ENCODE measurements at regions not wholly inside any gene's neighbourhood (a gene's known extent, or its start where the extent isn't known, plus 50 kb on each side); places are given as distances from the start of the nearest gene placed in this dataset.

DNA sequence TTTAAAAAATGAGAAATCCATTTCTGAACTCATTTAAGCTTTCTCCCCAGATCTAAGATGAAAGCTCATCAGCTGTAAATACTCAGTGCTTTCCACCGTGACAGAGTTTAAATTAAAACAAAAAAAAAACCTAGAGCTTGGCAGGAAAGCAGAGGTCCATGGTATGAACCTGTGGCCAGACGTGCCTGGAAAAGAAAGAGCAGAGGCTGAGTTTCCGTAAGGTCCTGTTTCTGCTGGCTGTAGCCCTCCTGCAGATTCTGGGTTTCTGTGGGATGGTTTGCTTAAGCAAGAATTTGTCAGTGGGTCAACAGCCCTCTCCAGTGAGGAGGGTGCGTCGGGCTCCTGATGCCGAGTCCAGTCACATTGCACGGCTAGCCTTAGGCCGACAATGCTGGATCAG lies 383.2 kb downstream of the SAMD5 start:
- H3K27ac Mint-ChIP-seq: no peak overlapping the region
- H3K4me3 Mint-ChIP-seq: no peak overlapping the region
- no peak for DNase-seq
- no peaks in the 10 kb centered on the region for H3K27me3 Mint-ChIP-seq
- H3K36me3 Mint-ChIP-seq: no peaks in the 10 kb centered on the region
- H3K4me1 Mint-ChIP-seq: no peaks in the 10 kb centered on the region
- peaks cover 3% of the 10 kb centered on the region for H3K9me3 Mint-ChIP-seq

DNA sequence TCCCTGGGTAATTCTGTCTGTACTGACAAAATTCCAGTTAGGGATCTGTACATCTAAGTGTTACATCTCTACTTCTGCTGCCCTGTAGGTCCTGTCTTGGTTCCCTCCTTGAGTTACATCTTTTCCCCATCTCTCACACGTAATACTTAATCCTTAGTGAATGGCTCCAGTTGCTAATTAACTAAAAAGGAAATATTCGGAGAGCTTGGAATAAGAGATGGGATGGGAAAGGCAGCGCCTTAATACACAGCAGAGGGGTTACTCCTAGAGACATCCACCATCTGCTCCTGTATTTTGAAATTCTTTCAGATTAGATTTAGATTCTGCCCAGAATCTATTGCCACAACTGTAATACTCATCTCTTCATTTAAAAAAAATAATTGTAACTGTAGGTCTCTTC lies 384.0 kb downstream of the SAMD5 start:
- no peaks in the 10 kb centered on the region for H3K4me1 Mint-ChIP-seq
- no peak for DNase-seq
- no peaks in the 10 kb centered on the region for H3K9me3 Mint-ChIP-seq
- H3K27ac Mint-ChIP-seq: no peak overlapping the region
- no peaks in the 10 kb centered on the region for H3K27me3 Mint-ChIP-seq
- H3K36me3 Mint-ChIP-seq: no peaks in the 10 kb centered on the region
- no peak overlapping the region for H3K4me3 Mint-ChIP-seq

DNA sequence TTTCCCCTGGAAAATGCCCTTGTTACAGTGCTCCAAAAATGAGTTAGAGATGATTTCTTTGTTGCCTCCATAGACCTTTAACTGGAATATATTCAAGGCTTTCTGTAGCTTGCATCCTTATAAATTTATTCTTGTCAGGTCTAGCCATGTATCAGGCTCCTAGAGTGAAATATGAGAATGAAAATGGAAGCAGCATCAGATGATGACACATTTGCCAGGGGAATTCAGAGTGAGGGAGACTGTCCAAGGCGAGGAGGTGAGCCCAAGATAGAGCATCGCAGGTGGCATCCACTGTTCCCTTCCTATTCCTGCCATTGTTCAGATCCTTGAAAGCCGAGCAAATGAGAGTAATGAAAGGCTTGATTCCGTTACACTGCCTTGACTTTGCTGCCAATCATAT lies 386.8 kb downstream of the SAMD5 start:
- H3K27me3 Mint-ChIP-seq: no peaks in the 10 kb centered on the region
- H3K4me1 Mint-ChIP-seq: no peaks in the 10 kb centered on the region
- no peaks in the 10 kb centered on the region for H3K9me3 Mint-ChIP-seq
- DNase-seq: no peak
- H3K4me3 Mint-ChIP-seq: no peak overlapping the region
- no peaks in the 10 kb centered on the region for H3K36me3 Mint-ChIP-seq
- no peak overlapping the region for H3K27ac Mint-ChIP-seq

DNA sequence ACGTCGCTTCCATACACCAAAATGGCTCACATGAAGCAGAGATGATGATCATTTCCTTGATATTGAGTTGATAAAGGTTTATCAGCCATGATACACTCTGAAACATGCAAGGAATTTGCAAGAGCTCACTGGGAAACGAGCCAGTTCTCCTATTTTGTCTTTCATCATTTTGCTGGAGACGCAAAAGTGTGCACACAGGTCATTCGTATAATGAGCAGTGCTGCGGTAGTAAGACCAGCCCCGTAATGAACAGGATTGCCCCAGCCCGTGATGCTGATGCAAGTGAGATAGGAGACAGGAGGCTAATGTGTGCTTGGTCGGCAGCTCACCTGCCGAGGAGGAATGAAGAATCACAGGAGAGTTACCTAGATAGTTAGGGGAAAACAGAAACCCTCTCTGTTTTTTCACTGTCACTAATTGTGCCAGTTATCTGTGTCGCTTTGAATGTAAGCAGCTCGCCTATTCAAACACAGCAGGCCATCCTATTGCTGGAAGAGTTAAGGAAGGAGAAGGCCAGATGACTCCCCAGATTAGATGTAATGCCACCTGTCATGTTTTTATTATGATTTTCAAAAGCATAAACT lies 391.8 kb downstream of the SAMD5 start:
- Mint-ChIP-seq H3K27me3 (no peaks in the 10 kb centered on the region), H3K27ac (no peak overlapping the region), H3K4me1 (no peaks in the 10 kb centered on the region), H3K9me3 (no peaks in the 10 kb centered on the region), H3K36me3 (no peaks in the 10 kb centered on the region), H3K4me3 (no peak overlapping the region)
- no peak for DNase-seq

DNA sequence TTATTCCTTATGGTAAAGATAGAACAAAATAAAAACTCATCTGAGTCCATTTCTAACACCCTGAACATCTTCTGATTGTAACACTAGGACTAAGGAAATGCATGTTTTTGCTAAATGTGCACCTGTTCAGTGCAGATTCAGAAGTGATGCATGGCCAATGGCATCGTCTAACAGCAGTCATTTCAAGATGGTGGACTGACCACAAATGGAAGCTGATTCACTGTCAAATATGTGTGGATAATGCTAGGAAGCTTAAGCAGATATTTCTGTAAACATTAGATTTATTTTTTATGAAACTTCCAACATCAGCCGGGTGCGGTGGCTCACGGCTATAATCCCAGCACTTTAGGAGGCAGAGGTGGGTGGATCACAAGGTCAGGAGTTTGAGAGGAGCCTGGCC lies 394.8 kb downstream of the SAMD5 start:
- Mint-ChIP-seq H3K36me3 (no peaks in the 10 kb centered on the region), H3K27ac (no peak overlapping the region), H3K9me3 (no peaks in the 10 kb centered on the region), H3K4me1 (no peaks in the 10 kb centered on the region), H3K4me3 (no peak overlapping the region), H3K27me3 (no peaks in the 10 kb centered on the region)
- no peak for DNase-seq

DNA sequence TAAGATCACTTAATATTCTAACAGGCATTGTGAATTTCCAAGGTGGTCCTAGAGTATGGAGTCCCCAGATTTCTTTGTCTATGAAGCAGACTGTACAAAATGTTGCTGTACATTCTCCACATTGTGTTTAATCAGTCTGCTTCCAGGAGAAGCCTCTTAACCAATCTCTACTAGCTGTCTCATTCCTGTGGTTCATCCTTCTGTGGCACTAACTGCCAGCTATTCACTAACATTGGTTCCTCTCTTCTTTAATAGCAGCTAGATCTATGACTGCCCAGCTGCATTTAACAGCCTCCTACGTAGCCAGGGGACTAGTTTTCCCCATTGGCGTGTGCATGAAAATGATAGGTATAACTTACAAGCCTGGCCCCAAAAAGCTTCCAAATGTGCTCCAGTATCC lies 395.4 kb downstream of the SAMD5 start:
- no peak overlapping the region for H3K4me3 Mint-ChIP-seq

DNA sequence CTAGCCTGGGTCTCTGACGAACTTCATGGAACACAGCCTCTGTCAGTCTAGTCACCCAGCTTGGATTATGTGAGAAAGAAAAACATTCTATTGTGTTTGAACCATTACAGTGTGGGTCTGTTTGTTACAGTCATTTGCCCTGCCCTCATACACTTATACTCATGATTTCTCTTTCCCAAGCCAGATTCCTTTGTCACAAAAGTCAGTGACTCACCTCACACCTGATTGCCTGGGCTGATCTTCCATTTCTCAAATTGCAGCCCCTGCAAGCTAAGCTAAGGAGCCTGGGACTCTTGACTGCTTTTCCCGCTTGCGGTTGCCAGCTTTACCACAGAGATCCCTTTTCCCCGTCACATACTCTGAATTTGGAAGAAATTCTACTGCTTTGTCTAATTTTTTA lies 395.9 kb downstream of the SAMD5 start:
- no peak for DNase-seq
- Mint-ChIP-seq H3K9me3 (no peaks in the 10 kb centered on the region), H3K27me3 (no peaks in the 10 kb centered on the region), H3K4me3 (no peak overlapping the region), H3K4me1 (no peaks in the 10 kb centered on the region), H3K36me3 (no peaks in the 10 kb centered on the region), H3K27ac (no peak overlapping the region)

More for the DNA sequence above, 395.4 kb downstream of the SAMD5 start:
- Mint-ChIP-seq H3K36me3 (no peaks in the 10 kb centered on the region), H3K27ac (no peak overlapping the region), H3K9me3 (no peaks in the 10 kb centered on the region), H3K4me1 (no peaks in the 10 kb centered on the region), H3K27me3 (no peaks in the 10 kb centered on the region)
- DNase-seq: no peak

DNA sequence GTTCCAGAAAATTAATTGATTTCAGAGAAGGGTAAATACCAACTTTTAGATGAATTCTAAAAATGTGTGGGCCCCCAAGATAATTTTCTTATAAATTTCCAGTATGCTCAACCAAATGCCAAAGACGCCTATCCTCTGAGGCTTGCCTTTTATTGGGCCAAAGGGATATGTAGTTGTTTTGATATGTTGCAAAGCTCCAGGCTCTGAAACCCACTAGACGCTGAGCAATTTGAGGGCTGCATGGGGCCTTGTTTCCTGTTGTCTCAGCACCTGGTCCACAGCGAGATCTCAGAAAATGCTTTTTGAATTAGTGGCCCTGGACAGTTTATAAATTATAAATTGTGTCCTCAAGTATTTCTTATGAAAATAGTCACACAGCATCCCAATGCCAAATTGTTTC lies 397.2 kb downstream of the SAMD5 start:
- H3K4me1 Mint-ChIP-seq: no peaks in the 10 kb centered on the region
- no peaks in the 10 kb centered on the region for H3K27me3 Mint-ChIP-seq
- no peaks in the 10 kb centered on the region for H3K9me3 Mint-ChIP-seq
- no peaks in the 10 kb centered on the region for H3K36me3 Mint-ChIP-seq
- H3K4me3 Mint-ChIP-seq: no peak overlapping the region
- no peak for DNase-seq
- H3K27ac Mint-ChIP-seq: no peak overlapping the region

DNA sequence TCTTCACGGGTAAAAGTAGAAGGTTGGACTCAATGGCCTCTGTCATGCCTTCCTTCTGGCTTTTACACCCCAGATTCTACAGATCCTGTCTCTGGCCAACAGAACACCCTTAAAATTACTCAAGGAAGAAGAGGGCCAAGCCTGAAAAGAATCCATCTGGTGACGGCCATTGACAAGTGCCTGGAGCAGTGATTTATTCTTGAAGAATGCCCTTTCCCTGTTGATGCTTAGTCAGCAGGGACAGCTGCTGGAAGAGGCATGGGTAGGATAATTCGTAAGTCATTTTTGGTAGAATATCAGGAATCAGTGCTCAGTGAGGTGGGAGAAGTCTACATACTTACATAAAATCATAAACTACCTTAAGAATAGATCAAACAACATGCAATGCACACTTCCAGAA lies 397.9 kb downstream of the SAMD5 start:
- Mint-ChIP-seq H3K36me3 (no peaks in the 10 kb centered on the region), H3K27ac (no peak overlapping the region), H3K27me3 (no peaks in the 10 kb centered on the region), H3K4me1 (no peaks in the 10 kb centered on the region), H3K4me3 (no peak overlapping the region), H3K9me3 (no peaks in the 10 kb centered on the region)
- no peak for DNase-seq

DNA sequence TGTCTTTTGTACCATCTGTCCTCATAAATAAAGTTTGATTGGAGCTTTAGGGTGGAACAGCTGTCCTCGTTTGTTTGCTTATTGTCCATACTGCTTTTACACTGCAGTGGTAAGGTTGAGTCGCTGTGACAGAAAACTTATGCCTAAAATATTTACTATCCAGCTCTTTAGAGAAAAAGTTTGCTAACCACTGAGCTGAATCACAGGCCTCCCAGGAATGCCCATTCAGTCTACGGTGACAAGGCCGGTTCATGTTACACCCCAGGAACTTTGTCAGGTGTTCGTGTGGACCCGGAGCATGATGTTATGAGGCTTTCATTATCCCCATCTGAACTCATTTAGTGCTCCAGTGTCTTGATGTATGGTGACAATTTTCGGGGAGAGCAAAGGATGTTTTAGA lies 401.1 kb downstream of the SAMD5 start:
- Mint-ChIP-seq H3K4me1 (no peaks in the 10 kb centered on the region), H3K4me3 (no peak overlapping the region), H3K27ac (no peak overlapping the region), H3K9me3 (no peaks in the 10 kb centered on the region), H3K27me3 (no peaks in the 10 kb centered on the region), H3K36me3 (no peaks in the 10 kb centered on the region)
- no peak for DNase-seq

DNA sequence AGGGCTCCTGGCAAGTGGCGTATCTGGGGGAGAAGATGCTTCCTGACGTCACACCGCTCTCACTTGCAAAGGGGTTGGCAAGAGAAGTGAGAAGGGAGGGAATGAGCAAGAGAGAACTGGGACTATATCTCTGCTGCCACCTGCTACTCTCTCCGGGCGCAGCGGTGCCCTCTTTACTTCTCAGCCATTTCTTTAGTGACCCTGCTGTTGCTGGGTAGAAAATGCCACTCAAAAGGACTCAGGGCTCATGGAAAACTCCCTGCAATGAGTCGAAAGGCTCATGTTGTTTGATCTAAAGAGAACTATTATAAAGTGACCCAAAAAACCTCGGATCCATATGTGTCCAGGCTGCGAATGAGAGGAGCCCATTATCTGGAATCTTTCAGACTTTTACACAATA lies 401.8 kb downstream of the SAMD5 start:
- Mint-ChIP-seq H3K9me3 (no peaks in the 10 kb centered on the region), H3K27me3 (no peaks in the 10 kb centered on the region), H3K4me3 (no peak overlapping the region), H3K27ac (no peak overlapping the region), H3K4me1 (no peaks in the 10 kb centered on the region), H3K36me3 (no peaks in the 10 kb centered on the region)
- no peak for DNase-seq

DNA sequence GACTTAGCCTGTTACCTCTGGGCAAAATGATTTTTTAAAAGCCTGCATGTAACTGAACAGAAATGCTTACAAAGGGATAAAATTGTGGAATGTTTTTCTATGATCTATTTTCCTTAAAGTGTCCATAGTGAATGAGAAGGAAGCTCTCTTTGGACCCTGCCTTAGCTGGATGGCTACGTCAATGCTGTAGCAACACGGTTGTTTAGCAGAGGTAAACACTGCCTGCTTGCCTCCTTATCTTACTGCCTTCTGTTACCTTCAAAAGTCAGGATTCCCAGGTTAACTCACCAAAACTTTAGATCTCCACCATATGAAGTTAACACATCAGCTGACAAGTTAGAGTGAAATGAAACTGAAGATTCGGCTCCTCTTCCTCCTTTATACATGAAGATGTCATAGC lies 402.6 kb downstream of the SAMD5 start:
- Mint-ChIP-seq H3K4me1 (no peaks in the 10 kb centered on the region), H3K27me3 (no peaks in the 10 kb centered on the region), H3K9me3 (no peaks in the 10 kb centered on the region), H3K36me3 (no peaks in the 10 kb centered on the region), H3K4me3 (no peak overlapping the region), H3K27ac (no peak overlapping the region)
- no peak for DNase-seq

DNA sequence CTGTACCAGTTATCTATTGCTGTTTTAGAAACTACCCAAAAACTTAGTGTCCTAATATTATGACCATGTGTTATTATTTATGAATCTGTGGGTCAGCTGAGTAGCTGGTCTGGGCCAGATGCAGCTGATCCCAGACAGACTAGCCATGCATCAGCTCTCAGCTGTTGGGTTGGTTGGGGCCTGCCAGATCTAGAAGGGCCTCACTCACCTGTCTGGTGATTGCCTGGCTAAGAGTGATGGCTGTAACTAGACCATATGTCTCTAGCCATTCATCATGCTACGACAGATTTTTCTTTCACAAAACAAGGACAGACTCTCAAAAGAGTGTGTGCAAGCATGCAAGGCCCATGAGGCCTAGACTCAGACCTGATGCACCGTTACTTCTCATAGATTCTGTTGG lies 403.2 kb downstream of the SAMD5 start:
- Mint-ChIP-seq H3K36me3 (no peaks in the 10 kb centered on the region), H3K9me3 (no peaks in the 10 kb centered on the region), H3K4me1 (no peaks in the 10 kb centered on the region), H3K27me3 (no peaks in the 10 kb centered on the region), H3K27ac (no peak overlapping the region), H3K4me3 (no peak overlapping the region)
- no peak for DNase-seq

DNA sequence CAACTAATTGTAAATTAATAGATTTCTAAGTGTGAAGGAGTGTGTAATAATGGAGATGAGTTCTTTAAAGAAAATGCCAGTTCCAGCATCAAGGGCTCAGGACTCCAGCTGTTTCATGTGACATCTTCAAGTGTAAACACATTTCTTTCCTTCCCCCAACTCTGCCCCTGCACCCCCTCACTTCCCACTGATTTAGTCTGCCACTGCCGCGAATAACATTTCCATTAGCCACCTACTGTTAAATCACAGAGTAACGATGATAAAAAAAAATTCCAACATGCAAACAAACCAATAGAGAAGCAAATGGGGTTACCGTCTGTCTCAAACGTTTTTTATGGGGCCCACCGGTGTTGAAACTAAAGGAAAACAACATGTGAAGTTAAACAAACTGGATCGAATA lies 414.3 kb downstream of the SAMD5 start:
- H3K27ac Mint-ChIP-seq: no peak overlapping the region

DNA sequence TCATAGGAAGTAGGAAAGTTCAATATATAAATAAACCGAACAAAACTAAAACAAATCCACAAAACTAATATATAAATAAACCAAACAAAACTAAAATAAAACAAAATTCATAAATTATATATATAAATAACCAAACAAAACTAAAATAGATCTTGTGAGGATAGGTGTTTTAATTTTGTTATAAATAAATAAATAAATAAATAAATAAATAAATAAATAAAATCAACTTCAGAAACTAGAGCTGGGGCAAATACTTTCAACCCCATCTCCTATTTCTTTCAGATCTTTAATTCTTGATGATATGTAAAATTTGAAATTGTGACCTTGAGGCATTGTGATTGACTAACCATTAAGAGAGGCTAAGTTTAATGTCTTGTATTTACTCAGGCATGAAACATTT lies 416.1 kb downstream of the SAMD5 start:
- H3K36me3 Mint-ChIP-seq: no peaks in the 10 kb centered on the region
- H3K9me3 Mint-ChIP-seq: peaks cover 8% of the 10 kb centered on the region
- no peak for DNase-seq
- H3K27me3 Mint-ChIP-seq: no peaks in the 10 kb centered on the region
- H3K27ac Mint-ChIP-seq: no peak overlapping the region
- no peaks in the 10 kb centered on the region for H3K4me1 Mint-ChIP-seq
- no peak overlapping the region for H3K4me3 Mint-ChIP-seq

More for the DNA sequence above, 414.3 kb downstream of the SAMD5 start:
- Mint-ChIP-seq H3K4me3 (no peak overlapping the region), H3K27me3 (no peaks in the 10 kb centered on the region), H3K4me1 (no peaks in the 10 kb centered on the region), H3K36me3 (no peaks in the 10 kb centered on the region), H3K9me3 (peaks cover 5% of the 10 kb centered on the region)
- no peak for DNase-seq

DNA sequence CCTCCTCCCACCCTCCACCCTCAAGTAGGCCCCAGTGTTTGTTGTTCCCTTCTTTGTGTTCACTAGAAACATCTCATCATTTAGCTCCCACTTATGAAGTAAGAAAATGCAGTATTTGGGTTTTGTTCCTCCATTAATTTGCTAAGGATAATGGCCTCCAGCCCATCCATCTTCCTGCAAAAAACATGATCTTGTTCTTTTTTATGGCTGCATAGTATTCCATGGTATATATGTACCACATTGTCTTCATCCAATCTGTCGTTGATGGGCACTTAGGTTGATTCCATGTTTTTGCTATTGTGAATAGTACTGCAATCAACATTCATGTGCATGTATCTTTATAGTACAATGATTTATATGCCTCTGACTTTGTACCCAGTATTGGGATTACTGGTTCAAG lies 416.8 kb upstream of the SASH1 start:
- Mint-ChIP-seq H3K27ac (no peak overlapping the region), H3K4me3 (no peak overlapping the region), H3K4me1 (no peaks in the 10 kb centered on the region), H3K9me3 (peaks cover 8% of the 10 kb centered on the region), H3K27me3 (no peaks in the 10 kb centered on the region), H3K36me3 (no peaks in the 10 kb centered on the region)
- no peak for DNase-seq

DNA sequence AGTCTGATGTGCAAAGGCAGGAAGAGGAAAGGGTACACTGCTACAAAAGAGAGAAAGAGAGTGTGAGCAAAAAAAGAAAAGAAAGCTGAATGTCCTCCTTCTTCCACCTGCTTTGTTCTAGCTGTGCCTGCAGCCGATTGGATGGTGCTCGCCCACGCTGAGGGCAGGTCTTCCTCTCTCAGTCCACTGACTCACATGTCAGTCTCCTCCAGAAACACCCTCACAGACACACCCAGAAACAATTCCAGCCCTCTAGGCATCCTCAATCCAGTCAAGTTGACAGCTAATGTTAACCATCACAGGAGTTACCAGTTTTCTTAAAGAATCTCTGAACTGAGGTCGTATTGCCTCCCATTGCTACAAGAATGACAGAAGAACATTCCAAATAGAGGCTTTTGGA lies 411.9 kb upstream of the SASH1 start:
- Mint-ChIP-seq H3K27ac (no peak overlapping the region), H3K4me3 (no peak overlapping the region), H3K27me3 (no peaks in the 10 kb centered on the region), H3K4me1 (no peaks in the 10 kb centered on the region), H3K36me3 (no peaks in the 10 kb centered on the region), H3K9me3 (peaks cover 10% of the 10 kb centered on the region)
- DNase-seq: no peak
